Testis (tissue), 2 donors: ENCODE measurements at regions not wholly inside any gene's neighbourhood (a gene's known extent, or its start where the extent isn't known, plus 50 kb on each side); places are given as distances from the start of the nearest gene placed in this dataset.

Experiments
- POLR2A ChIP-seq: fragments of 450-650 bp; IDR thresholded peaks from one replicate; pipeline ENCODE4 v1.6.1; 2017; ENCODE audit warnings: antibody characterized with exemption, mild to moderate bottlenecking, moderate library complexity
- TF ChIP-seq, protein P1 (sequence below), 3 experiments: fragments of 450-650 bp in 2 of 3; fragments of 200-600 bp in 1 of 3; sonication (generic) in 1 of 3; IDR thresholded peaks; one replicate each; pipeline ENCODE4 v1.5.1; 2016 to 2019; ENCODE audit warnings: antibody characterized with exemption in 3 of 3, mild to moderate bottlenecking in 2 of 3, moderate library complexity in 1 of 3

DNA sequence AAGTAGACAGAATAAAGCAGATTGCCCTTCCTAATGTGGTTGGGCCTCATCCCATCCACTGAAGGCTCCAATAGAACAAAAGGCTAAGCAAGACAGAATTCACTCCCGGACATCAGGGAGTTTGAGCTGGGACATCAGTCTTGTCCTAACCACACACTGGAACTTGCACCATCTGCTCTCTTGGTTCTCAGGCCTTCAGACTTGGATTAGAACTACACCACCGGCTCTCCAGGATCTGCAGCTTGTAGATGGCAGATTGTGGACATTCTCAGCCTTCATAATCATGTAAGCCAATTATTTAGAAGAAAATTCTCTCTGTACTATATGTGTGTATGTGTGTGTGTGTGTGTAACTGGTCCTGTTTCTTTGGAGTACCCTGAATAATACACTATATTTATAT is 394.7 kb upstream of the LMCD1 start:
- TF ChIP-seq, protein P1, sequence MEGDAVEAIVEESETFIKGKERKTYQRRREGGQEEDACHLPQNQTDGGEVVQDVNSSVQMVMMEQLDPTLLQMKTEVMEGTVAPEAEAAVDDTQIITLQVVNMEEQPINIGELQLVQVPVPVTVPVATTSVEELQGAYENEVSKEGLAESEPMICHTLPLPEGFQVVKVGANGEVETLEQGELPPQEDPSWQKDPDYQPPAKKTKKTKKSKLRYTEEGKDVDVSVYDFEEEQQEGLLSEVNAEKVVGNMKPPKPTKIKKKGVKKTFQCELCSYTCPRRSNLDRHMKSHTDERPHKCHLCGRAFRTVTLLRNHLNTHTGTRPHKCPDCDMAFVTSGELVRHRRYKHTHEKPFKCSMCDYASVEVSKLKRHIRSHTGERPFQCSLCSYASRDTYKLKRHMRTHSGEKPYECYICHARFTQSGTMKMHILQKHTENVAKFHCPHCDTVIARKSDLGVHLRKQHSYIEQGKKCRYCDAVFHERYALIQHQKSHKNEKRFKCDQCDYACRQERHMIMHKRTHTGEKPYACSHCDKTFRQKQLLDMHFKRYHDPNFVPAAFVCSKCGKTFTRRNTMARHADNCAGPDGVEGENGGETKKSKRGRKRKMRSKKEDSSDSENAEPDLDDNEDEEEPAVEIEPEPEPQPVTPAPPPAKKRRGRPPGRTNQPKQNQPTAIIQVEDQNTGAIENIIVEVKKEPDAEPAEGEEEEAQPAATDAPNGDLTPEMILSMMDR (IDR thresholded peaks at IDR 0.05), result no peak
- TF ChIP-seq POLR2A, result no peak
